ENCODE measurements at regions not wholly inside any gene's neighbourhood (a gene's known extent, or its start where the extent isn't known, plus 50 kb on each side); places are given as distances from the start of the nearest gene placed in this dataset.

DNA sequence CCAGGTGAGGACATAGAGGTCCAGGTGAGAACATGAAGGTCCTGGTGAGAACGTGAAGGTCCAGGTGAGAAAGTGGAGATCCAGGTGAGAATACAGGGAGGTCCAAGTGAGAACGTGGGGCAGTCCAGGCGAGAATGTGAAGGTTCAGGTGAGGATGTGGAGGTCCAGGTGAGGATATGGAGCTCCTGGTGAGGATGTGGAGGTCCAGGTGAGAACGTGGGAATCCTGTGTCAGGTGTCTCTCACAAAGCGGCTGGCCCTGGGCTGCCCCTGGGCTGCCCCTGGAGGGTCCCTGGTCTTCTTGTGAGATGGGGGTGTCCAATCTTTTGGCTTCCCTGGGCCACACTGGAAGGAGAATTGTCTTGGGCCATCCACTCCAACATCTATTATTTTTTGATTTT lies 133.4 kb downstream of the MRPL36 start:
- TF ChIP-seq, protein P1, sequence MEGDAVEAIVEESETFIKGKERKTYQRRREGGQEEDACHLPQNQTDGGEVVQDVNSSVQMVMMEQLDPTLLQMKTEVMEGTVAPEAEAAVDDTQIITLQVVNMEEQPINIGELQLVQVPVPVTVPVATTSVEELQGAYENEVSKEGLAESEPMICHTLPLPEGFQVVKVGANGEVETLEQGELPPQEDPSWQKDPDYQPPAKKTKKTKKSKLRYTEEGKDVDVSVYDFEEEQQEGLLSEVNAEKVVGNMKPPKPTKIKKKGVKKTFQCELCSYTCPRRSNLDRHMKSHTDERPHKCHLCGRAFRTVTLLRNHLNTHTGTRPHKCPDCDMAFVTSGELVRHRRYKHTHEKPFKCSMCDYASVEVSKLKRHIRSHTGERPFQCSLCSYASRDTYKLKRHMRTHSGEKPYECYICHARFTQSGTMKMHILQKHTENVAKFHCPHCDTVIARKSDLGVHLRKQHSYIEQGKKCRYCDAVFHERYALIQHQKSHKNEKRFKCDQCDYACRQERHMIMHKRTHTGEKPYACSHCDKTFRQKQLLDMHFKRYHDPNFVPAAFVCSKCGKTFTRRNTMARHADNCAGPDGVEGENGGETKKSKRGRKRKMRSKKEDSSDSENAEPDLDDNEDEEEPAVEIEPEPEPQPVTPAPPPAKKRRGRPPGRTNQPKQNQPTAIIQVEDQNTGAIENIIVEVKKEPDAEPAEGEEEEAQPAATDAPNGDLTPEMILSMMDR (IDR thresholded peaks at IDR 0.05): no peak
- TF ChIP-seq, protein P2, sequence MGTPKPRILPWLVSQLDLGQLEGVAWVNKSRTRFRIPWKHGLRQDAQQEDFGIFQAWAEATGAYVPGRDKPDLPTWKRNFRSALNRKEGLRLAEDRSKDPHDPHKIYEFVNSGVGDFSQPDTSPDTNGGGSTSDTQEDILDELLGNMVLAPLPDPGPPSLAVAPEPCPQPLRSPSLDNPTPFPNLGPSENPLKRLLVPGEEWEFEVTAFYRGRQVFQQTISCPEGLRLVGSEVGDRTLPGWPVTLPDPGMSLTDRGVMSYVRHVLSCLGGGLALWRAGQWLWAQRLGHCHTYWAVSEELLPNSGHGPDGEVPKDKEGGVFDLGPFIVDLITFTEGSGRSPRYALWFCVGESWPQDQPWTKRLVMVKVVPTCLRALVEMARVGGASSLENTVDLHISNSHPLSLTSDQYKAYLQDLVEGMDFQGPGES (IDR thresholded peaks at IDR 0.05; ENCODE audit: low read depth, low read length): no peak
- TF ChIP-seq POLR2AphosphoS5 (IDR thresholded peaks at IDR 0.05; ENCODE audit: low read depth, low read length): no peak
- no peak for TF ChIP-seq SIN3A (IDR thresholded peaks at IDR 0.05; ENCODE audit: borderline replicate concordance, low read depth, low read length)
- TF ChIP-seq CHD2 (IDR thresholded peaks at IDR 0.05; ENCODE audit: low read length, partially characterized antibody): no peak
- TF ChIP-seq, protein P3, sequence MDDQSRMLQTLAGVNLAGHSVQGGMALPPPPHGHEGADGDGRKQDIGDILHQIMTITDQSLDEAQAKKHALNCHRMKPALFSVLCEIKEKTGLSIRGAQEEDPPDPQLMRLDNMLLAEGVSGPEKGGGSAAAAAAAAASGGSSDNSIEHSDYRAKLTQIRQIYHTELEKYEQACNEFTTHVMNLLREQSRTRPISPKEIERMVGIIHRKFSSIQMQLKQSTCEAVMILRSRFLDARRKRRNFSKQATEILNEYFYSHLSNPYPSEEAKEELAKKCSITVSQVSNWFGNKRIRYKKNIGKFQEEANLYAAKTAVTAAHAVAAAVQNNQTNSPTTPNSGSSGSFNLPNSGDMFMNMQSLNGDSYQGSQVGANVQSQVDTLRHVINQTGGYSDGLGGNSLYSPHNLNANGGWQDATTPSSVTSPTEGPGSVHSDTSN (IDR thresholded peaks at IDR 0.05): no peak
- no peak for TF ChIP-seq TAF1 (IDR thresholded peaks at IDR 0.05; ENCODE audit: borderline replicate concordance, low read depth, low read length)
- TF ChIP-seq NRF1 (IDR thresholded peaks at IDR 0.05; ENCODE audit: low read depth, low read length): no peak
- TF ChIP-seq EP300 (IDR thresholded peaks at IDR 0.05; ENCODE audit: borderline replicate concordance in 1 of 2, low read depth in 1 of 2, low read length in 1 of 2): no peak
- TF ChIP-seq JUND (IDR thresholded peaks at IDR 0.05): no peak
